ENCODE measurements at regions not wholly inside any gene's neighbourhood (a gene's known extent, or its start where the extent isn't known, plus 50 kb on each side); places are given as distances from the start of the nearest gene placed in this dataset.

GRCh38 chr2:180891360-180891759 is 89.0 kb upstream of the UBE2E3 start:
- TF ChIP-seq, protein P1, sequence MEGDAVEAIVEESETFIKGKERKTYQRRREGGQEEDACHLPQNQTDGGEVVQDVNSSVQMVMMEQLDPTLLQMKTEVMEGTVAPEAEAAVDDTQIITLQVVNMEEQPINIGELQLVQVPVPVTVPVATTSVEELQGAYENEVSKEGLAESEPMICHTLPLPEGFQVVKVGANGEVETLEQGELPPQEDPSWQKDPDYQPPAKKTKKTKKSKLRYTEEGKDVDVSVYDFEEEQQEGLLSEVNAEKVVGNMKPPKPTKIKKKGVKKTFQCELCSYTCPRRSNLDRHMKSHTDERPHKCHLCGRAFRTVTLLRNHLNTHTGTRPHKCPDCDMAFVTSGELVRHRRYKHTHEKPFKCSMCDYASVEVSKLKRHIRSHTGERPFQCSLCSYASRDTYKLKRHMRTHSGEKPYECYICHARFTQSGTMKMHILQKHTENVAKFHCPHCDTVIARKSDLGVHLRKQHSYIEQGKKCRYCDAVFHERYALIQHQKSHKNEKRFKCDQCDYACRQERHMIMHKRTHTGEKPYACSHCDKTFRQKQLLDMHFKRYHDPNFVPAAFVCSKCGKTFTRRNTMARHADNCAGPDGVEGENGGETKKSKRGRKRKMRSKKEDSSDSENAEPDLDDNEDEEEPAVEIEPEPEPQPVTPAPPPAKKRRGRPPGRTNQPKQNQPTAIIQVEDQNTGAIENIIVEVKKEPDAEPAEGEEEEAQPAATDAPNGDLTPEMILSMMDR (conservative IDR thresholded peaks at IDR 0.05), result no peak
- TF ChIP-seq ZFX (IDR thresholded peaks at IDR 0.05), result no peak

All from C4-2B (cell line).